ENCODE measurements at regions not wholly inside any gene's neighbourhood (a gene's known extent, or its start where the extent isn't known, plus 50 kb on each side); places are given as distances from the start of the nearest gene placed in this dataset.
"Not testable (repeated sequence)": the region's sequence is repeated elsewhere in the genome, so short reads cannot be mapped to it uniquely, and the experiment has no call there.

DNA sequence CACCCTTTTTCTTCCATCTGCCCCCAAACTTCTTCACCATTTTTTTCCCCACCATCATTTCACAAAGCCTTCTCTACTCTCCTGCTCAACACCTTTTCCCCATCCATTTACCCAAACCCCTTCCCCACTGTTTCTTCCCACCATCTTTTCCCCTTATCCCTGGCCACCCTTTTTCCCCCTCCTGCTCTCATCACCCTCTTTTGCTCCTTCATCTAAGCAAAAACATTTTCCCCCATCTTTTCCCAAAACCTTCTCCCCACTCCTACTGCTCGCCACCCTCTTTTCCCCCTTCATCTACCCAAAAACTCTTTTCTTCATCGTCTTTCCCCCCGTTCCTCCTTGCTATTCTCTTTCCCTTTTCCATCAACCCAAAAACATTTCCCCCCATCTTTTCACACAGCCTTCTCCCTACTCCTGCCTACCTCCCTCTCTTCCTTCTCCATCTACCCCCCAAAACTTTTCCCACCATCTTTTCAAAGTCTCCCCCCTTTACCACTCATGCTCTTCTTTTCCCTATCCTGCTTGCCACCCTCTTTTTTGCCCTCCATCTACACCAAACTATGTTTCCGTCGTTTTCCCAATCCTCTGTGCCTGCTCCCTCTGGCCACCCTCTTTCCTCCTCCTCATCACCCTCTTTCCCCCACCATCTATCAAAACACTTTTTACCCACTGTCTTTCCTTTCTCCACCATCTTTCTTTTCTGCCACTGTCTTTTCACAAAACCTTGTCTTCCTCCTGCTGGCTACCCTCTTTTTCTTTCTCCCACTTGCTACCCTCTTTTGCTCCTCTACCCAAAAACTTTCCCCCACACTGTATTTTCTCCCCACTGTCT, 205.8 kb upstream of the WSB1 start:
- DNase-seq (ENCODE audit: low spot score in 2 of 2, unreplicated experiment in 2 of 2), result no peak
- no peak overlapping the region for H3K4me3 Mint-ChIP-seq
- H3K9me3 Mint-ChIP-seq, result peaks cover 74% of the 10 kb centered on the region
- H3K36me3 Mint-ChIP-seq, result no peaks in the 10 kb centered on the region
- no peak overlapping the region for H3K27ac Mint-ChIP-seq
- TF ChIP-seq, protein P1, sequence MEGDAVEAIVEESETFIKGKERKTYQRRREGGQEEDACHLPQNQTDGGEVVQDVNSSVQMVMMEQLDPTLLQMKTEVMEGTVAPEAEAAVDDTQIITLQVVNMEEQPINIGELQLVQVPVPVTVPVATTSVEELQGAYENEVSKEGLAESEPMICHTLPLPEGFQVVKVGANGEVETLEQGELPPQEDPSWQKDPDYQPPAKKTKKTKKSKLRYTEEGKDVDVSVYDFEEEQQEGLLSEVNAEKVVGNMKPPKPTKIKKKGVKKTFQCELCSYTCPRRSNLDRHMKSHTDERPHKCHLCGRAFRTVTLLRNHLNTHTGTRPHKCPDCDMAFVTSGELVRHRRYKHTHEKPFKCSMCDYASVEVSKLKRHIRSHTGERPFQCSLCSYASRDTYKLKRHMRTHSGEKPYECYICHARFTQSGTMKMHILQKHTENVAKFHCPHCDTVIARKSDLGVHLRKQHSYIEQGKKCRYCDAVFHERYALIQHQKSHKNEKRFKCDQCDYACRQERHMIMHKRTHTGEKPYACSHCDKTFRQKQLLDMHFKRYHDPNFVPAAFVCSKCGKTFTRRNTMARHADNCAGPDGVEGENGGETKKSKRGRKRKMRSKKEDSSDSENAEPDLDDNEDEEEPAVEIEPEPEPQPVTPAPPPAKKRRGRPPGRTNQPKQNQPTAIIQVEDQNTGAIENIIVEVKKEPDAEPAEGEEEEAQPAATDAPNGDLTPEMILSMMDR (IDR thresholded peaks at IDR 0.05; ENCODE audit: unreplicated experiment), result no peak
- H3K4me1 Mint-ChIP-seq, result no peaks in the 10 kb centered on the region
- no peaks in the 10 kb centered on the region for H3K27me3 Mint-ChIP-seq (ENCODE audit: low read depth)

DNA sequence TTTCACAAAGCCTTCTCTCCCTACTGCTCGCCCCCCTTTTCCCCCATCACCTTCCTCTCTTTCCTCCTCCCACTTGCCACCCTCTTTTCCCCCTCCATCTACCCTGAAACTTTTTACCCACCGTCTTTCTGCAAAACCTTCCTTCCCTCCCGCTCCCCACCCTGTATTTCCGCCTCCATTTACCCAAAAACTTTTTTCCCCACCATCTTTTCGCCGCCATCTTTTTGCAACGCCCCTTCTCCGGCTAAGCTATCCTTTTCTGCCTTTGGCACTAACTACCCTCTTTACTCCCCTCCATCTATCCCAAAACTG, 205.2 kb upstream of the WSB1 start:
- Mint-ChIP-seq H3K36me3 (no peaks in the 10 kb centered on the region), H3K9me3 (peaks cover 73% of the 10 kb centered on the region), H3K27me3 (ENCODE audit: low read depth) (no peaks in the 10 kb centered on the region), H3K27ac (no peak overlapping the region), H3K4me1 (no peaks in the 10 kb centered on the region), H3K4me3 (no peak overlapping the region)
- DNase-seq (ENCODE audit: low spot score in 2 of 2, unreplicated experiment in 2 of 2), result no peak
- TF ChIP-seq, protein P1 (IDR thresholded peaks at IDR 0.05; ENCODE audit: unreplicated experiment), result no peak

- not testable (repeated sequence) for DNase-seq (ENCODE audit: low spot score in 2 of 2, unreplicated experiment in 2 of 2); H3K27ac Mint-ChIP-seq; H3K4me1 Mint-ChIP-seq; H3K27me3 Mint-ChIP-seq (ENCODE audit: low read depth); H3K36me3 Mint-ChIP-seq; H3K4me3 Mint-ChIP-seq
- peaks cover 67% of the 10 kb centered on the region for H3K9me3 Mint-ChIP-seq
These were observed 204.6 kb upstream of the WSB1 start for GRCh38 chr17:27089079-27089928.

- peaks cover 64% of the 10 kb centered on the region for H3K9me3 Mint-ChIP-seq
- H3K27ac Mint-ChIP-seq, result no peak overlapping the region
- no peaks in the 10 kb centered on the region for H3K27me3 Mint-ChIP-seq (ENCODE audit: low read depth)
- TF ChIP-seq, protein P1 (IDR thresholded peaks at IDR 0.05; ENCODE audit: unreplicated experiment), result no peak
- no peak for DNase-seq (ENCODE audit: low spot score in 2 of 2, unreplicated experiment in 2 of 2)
- H3K4me1 Mint-ChIP-seq, result no peaks in the 10 kb centered on the region
- H3K4me3 Mint-ChIP-seq, result no peak overlapping the region
- no peaks in the 10 kb centered on the region for H3K36me3 Mint-ChIP-seq
These were observed 204.0 kb upstream of the WSB1 start for GRCh38 chr17:27089929-27090247.

DNA sequence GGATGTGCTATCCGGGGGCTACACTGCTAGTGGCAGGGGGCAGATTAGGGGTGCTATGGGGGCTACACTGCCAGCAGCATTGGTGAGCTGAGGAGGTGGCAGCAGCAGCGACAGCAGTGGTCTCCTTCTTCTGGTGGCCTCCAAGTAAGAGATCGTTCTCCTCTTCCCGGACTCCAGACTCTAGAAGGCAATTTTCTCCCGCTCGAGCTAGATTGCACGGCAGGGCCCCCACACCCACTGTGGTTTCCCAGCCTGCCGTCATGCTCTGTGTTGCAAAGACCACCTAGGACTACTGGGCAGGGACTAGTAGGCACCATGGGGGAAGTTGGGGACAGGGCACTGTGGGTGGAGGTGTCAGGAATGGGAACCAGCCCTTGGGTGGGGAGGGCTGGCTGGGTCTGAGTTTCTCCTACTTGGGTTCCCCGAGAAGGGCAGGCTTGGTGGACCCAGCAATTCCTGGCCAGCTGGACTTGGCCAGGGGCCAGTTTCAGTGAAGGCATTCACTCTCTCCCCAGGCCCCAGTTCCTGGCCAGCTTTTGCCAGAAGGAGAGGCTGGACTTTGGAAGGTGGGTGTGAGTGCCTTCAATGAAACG, 203.4 kb upstream of the WSB1 start:
- H3K4me1 Mint-ChIP-seq; DNase-seq (ENCODE audit: low spot score in 2 of 2, unreplicated experiment in 2 of 2); H3K27me3 Mint-ChIP-seq (ENCODE audit: low read depth); H3K27ac Mint-ChIP-seq; H3K36me3 Mint-ChIP-seq; H3K4me3 Mint-ChIP-seq: not testable (repeated sequence)
- peaks cover 62% of the 10 kb centered on the region for H3K9me3 Mint-ChIP-seq

GRCh38 chr17:27091043-27091497, 202.8 kb upstream of the WSB1 start:
- H3K4me1 Mint-ChIP-seq, result no peaks in the 10 kb centered on the region
- DNase-seq (ENCODE audit: low spot score in 2 of 2, unreplicated experiment in 2 of 2), result no peak
- no peak overlapping the region for H3K4me3 Mint-ChIP-seq
- H3K27ac Mint-ChIP-seq, result no peak overlapping the region
- peaks cover 62% of the 10 kb centered on the region for H3K9me3 Mint-ChIP-seq
- TF ChIP-seq, protein P1 (IDR thresholded peaks at IDR 0.05; ENCODE audit: unreplicated experiment), result no peak
- no peaks in the 10 kb centered on the region for H3K36me3 Mint-ChIP-seq
- H3K27me3 Mint-ChIP-seq (ENCODE audit: low read depth), result no peaks in the 10 kb centered on the region

DNA sequence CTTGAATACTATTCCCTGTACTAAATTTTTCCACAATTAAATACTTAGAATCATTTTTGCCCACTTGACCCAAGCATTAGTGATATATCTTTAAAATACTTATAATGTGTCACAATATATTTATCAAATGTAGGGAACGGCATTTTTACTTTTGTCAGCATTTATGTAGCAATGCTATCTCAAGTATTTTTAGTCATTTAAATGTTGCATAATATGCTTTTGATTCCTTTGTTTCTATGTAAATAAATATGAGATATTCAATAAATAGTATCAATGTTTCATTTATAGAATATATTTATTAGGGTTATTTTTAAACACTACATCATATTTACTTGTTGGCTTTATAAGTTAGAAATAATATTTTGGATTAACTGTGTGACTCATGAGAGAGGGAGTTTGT, 199.7 kb upstream of the WSB1 start:
- H3K9me3 Mint-ChIP-seq, result peaks cover 50% of the 10 kb centered on the region
- not testable (repeated sequence) for H3K4me1 Mint-ChIP-seq; H3K4me3 Mint-ChIP-seq; DNase-seq (ENCODE audit: low spot score in 2 of 2, unreplicated experiment in 2 of 2); H3K27me3 Mint-ChIP-seq (ENCODE audit: low read depth); H3K27ac Mint-ChIP-seq; H3K36me3 Mint-ChIP-seq

GRCh38 chr17:27095821-27096220, 198.1 kb upstream of the WSB1 start:
- peaks cover 44% of the 10 kb centered on the region for H3K9me3 Mint-ChIP-seq
- not testable (repeated sequence) for DNase-seq (ENCODE audit: low spot score in 2 of 2, unreplicated experiment in 2 of 2); H3K27me3 Mint-ChIP-seq (ENCODE audit: low read depth); H3K27ac Mint-ChIP-seq; H3K4me1 Mint-ChIP-seq; H3K36me3 Mint-ChIP-seq; H3K4me3 Mint-ChIP-seq

- H3K4me3 Mint-ChIP-seq; H3K27ac Mint-ChIP-seq; H3K4me1 Mint-ChIP-seq; DNase-seq (ENCODE audit: low spot score in 2 of 2, unreplicated experiment in 2 of 2); H3K36me3 Mint-ChIP-seq; H3K27me3 Mint-ChIP-seq (ENCODE audit: low read depth): not testable (repeated sequence)
- H3K9me3 Mint-ChIP-seq, result peaks cover 24% of the 10 kb centered on the region
These were observed 194.6 kb upstream of the WSB1 start for GRCh38 chr17:27099266-27099665.

Data from mesothelial cell of epicardium (in vitro differentiated cells).